Colonic mucosa (tissue), 4 donors: ENCODE measurements at regions not wholly inside any gene's neighbourhood (a gene's known extent, or its start where the extent isn't known, plus 50 kb on each side); places are given as distances from the start of the nearest gene placed in this dataset.

Source experiments
- DNase-seq: peaks from one replicate; pipeline ENCODE4 v3.0.0-alpha.2; 2020
- H3K27ac ChIP-seq: fragments of 200-600 bp; one replicate; pipeline ENCODE4 v1.8.0; 2021
- H3K27me3 ChIP-seq: fragments of 200-600 bp; one replicate; pipeline ENCODE4 v1.8.0; 2021
- H3K36me3 ChIP-seq: fragments of 200-600 bp; one replicate; pipeline ENCODE4 v1.8.0; 2021
- H3K4me1 ChIP-seq: fragments of 200-600 bp; one replicate; pipeline ENCODE4 v1.8.0; 2021; ENCODE audit warnings: mild to moderate bottlenecking
- H3K4me3 ChIP-seq: fragments of 200-600 bp; one replicate; pipeline ENCODE4 v1.8.0; 2021
- H3K9ac ChIP-seq, 2 donors: one replicate each; pipeline ENCODE4 v1.7.0; 2013; ENCODE audit warnings: control low read depth in 2 of 2, low read depth in 2 of 2, low read length in 2 of 2
- H3K9me3 ChIP-seq: fragments of 200-600 bp; one replicate; pipeline ENCODE4 v1.8.0; 2021
- intact Hi-C: fragments of 100-400 bp; cut with DNase I; formaldehyde crosslinking; loops from one replicate; pipeline ENCODE4 v1.14.1; 2022
- TF ChIP-seq, protein P1 (sequence below): fragments of 200-600 bp; IDR thresholded peaks from one replicate; pipeline ENCODE4 v1.8.0; 2022; ENCODE audit warnings: antibody characterized with exemption, mild to moderate bottlenecking
- donor health status: healthy.
- donor health status: DM: no; HTN: no; CAD: no.
- donor health status: DM: no; HTN: no; CAD: no.

DNA sequence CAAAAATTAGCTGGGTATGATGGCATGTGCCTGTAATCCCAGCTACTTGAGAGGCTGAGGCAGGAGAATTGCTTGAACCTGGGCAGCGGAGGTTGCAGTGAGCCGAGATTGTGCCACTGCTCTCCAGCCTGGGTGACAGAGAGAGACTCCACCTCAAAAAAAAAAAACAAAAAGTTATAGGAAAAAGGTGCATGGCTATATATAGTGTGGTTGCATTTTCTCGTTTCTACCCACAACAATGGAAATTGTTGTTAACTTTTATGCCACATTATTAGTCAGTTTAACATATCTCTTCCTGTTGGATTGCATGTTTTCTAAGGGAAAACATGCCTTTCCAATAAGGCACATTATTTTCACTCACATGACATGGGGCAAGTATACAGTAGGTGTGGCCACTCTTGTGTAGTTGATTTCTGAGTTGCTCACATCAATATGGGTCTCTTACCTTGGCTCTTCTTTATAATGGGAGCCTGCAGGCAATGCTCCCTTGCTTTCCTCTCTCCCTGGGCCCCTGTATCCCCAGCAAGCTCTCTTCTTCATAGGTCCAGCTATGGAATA is 610.0 kb downstream of the RNF144A start:
- Histone ChIP-seq H3K4me3 (no peak overlapping the region), H3K36me3 (no peaks in the 10 kb centered on the region), H3K4me1 (no peaks in the 10 kb centered on the region), H3K9me3 (no peaks in the 10 kb centered on the region), H3K27me3 (no peaks in the 10 kb centered on the region), H3K9ac (no peak overlapping the region), H3K27ac (no peak overlapping the region)
- TF ChIP-seq, protein P1, sequence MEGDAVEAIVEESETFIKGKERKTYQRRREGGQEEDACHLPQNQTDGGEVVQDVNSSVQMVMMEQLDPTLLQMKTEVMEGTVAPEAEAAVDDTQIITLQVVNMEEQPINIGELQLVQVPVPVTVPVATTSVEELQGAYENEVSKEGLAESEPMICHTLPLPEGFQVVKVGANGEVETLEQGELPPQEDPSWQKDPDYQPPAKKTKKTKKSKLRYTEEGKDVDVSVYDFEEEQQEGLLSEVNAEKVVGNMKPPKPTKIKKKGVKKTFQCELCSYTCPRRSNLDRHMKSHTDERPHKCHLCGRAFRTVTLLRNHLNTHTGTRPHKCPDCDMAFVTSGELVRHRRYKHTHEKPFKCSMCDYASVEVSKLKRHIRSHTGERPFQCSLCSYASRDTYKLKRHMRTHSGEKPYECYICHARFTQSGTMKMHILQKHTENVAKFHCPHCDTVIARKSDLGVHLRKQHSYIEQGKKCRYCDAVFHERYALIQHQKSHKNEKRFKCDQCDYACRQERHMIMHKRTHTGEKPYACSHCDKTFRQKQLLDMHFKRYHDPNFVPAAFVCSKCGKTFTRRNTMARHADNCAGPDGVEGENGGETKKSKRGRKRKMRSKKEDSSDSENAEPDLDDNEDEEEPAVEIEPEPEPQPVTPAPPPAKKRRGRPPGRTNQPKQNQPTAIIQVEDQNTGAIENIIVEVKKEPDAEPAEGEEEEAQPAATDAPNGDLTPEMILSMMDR = no peak
- intact Hi-C loops = no loop called here
- DNase-seq = no peak

DNA sequence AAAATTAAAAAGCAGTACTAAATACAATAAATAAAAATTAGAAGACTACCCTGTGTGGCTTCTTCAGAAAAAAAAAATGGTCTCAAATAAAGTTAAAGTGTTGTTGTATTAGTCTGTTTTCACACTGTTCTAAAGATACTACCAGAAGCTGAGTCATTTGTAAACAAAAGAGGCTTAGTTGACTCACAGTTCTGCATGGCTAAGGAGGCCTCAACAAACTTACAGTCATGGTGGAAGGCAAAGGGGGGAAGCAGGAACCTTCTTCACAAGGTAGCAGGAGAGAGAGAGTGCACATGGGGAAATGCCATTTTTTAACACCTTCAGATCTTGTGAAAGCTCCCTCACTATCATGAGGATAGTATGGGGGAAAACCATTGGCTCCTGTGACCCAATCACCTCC is 612.8 kb downstream of the RNF144A start:
- no peaks in the 10 kb centered on the region for H3K27me3 ChIP-seq
- intact Hi-C loops = no loop called here
- no peaks in the 10 kb centered on the region for H3K36me3 ChIP-seq
- no peak overlapping the region for H3K4me3 ChIP-seq
- no peak overlapping the region for H3K27ac ChIP-seq
- no peak for DNase-seq
- no peak overlapping the region for H3K9ac ChIP-seq
- no peaks in the 10 kb centered on the region for H3K9me3 ChIP-seq
- H3K4me1 ChIP-seq = no peaks in the 10 kb centered on the region
- TF ChIP-seq, protein P1 = no peak

DNA sequence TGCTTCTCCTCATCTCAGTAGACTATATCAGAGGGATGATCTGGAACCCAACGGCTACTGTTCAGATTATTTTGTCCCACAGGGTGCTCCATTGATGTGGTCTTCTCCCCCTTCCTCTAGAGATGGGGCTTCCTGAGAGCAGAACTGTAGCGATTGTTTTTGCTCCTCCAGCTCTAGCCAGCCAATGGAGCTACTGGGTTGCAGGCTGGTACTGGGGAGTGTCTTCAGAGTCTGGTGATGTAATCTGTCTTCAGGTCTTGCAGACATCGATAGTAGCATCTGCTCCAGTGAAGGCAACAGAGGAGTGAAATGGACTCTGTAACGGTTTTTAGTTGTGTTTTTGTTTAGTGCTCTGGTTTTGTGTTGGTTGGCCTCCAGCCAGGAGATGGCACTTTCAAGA is 621.9 kb downstream of the RNF144A start:
- Histone ChIP-seq H3K36me3 (no peaks in the 10 kb centered on the region), H3K9me3 (no peaks in the 10 kb centered on the region), H3K27me3 (no peaks in the 10 kb centered on the region), H3K4me3 (no peak overlapping the region), H3K27ac (no peak overlapping the region), H3K4me1 (no peaks in the 10 kb centered on the region), H3K9ac (no peak overlapping the region)
- intact Hi-C loops = no loop called here
- TF ChIP-seq, protein P1 = no peak
- DNase-seq = no peak

DNA sequence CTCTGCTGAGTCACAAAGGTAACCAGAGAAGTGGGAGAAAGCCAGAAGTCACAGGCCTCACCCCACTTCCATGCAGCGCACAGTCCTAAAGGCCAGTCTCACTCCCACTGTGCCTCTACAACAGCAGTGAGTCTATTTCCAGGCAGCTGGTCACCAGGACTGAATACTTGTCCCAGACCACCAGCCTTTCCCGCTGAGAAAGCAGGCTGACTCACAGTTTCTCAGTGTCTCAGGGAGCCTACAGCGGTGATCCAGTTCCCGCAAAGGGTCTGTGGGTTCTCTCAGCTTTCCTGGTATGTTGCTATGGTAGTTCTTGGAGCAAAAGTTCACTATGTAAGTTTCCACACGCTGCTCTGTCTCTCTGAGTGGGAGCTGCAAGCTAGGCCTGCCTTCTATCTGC is 622.5 kb downstream of the RNF144A start:
- DNase-seq = no peak
- no peaks in the 10 kb centered on the region for H3K9me3 ChIP-seq
- no peaks in the 10 kb centered on the region for H3K36me3 ChIP-seq
- H3K4me3 ChIP-seq = no peak overlapping the region
- H3K27ac ChIP-seq = no peak overlapping the region
- no peaks in the 10 kb centered on the region for H3K27me3 ChIP-seq
- H3K4me1 ChIP-seq = no peaks in the 10 kb centered on the region
- TF ChIP-seq, protein P1 = no peak
- intact Hi-C loops = no loop called here
- H3K9ac ChIP-seq = no peak overlapping the region

DNA sequence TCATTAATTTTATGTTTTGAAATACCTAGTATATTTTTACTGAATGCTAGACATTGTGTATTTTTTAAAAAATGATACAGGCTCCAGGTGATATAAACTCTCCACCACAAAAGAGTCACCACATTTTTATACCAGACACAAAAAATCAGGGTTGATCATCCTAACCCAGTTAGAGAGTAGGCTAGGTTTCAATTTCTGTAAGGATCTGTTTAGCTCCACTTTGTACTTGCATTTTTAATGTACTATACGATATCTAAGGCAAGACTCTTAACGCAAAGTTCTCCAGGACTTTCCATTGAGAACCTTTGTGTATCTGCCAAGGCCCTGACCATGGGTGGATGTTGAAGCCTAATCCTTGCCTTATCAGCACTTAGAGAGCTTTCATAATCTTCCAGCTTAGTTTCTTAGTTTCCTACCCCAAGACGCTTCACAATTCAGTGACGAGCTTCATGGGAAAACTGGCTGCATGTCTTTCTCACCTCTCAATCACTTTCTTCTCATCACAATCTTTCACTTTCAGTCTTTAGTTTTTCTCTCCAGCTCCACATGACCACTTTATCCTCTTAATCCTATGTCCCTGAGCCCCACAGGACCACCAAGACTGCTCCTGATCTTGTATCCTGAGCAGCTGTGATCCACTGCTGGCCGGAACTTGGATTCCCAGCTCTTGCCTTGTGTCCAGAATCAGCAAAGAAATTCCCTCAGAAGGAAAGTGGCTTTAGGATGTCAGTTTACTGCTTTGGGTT is 635.8 kb downstream of the RNF144A start:
- Histone ChIP-seq H3K4me1 (no peaks in the 10 kb centered on the region), H3K27me3 (no peaks in the 10 kb centered on the region), H3K36me3 (no peaks in the 10 kb centered on the region), H3K9me3 (no peaks in the 10 kb centered on the region), H3K4me3 (no peak overlapping the region), H3K27ac (no peak overlapping the region), H3K9ac (no peak overlapping the region)
- no peak for DNase-seq
- intact Hi-C loops = no loop called here
- TF ChIP-seq, protein P1 = no peak
